ENCODE measurements at regions not wholly inside any gene's neighbourhood (a gene's known extent, or its start where the extent isn't known, plus 50 kb on each side); places are given as distances from the start of the nearest gene placed in this dataset.

GRCh38 chr19:31947436-31948115, 397.8 kb upstream of the ZNF507 start:
- TF ChIP-seq, protein P1, sequence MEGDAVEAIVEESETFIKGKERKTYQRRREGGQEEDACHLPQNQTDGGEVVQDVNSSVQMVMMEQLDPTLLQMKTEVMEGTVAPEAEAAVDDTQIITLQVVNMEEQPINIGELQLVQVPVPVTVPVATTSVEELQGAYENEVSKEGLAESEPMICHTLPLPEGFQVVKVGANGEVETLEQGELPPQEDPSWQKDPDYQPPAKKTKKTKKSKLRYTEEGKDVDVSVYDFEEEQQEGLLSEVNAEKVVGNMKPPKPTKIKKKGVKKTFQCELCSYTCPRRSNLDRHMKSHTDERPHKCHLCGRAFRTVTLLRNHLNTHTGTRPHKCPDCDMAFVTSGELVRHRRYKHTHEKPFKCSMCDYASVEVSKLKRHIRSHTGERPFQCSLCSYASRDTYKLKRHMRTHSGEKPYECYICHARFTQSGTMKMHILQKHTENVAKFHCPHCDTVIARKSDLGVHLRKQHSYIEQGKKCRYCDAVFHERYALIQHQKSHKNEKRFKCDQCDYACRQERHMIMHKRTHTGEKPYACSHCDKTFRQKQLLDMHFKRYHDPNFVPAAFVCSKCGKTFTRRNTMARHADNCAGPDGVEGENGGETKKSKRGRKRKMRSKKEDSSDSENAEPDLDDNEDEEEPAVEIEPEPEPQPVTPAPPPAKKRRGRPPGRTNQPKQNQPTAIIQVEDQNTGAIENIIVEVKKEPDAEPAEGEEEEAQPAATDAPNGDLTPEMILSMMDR (IDR thresholded peaks at IDR 0.05; ENCODE audit: control insufficient read depth, insufficient read depth, low read depth, low read length, missing control alignments) = no peak
- H3K4me3 ChIP-seq (ENCODE audit: control insufficient read depth, low read depth, low read length) = no peak overlapping the region
- DNase-seq (ENCODE audit: low read depth) = no peak

- no peak overlapping the region for H3K4me3 ChIP-seq (ENCODE audit: control insufficient read depth, low read depth, low read length)
- no peak for DNase-seq (ENCODE audit: low read depth)
- TF ChIP-seq, protein P1 (IDR thresholded peaks at IDR 0.05; ENCODE audit: control insufficient read depth, insufficient read depth, low read depth, low read length, missing control alignments) = no peak
Measured at GRCh38 chr19:31952693-31953092, 392.7 kb upstream of the ZNF507 start.

DNA sequence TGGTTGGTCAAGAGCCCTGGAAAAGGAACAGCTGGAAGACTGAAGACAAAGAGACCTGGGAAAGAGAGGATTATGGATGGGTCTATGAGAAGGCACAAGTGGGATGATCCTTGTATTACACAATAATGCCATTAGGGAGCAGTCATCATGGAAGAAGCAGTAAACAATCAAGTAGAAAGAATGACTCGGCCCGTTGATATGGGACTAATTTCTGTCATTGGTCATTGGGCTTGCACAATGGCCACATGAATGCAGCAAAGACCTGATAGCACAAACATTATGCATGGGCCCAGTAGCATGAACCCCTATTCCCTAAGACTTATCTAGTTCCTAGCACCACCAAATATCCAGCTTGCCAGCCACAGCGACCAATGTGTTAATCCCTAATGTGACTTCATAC, 390.3 kb upstream of the ZNF507 start:
- TF ChIP-seq, protein P1 (IDR thresholded peaks at IDR 0.05; ENCODE audit: control insufficient read depth, insufficient read depth, low read depth, low read length, missing control alignments) = no peak
- DNase-seq (ENCODE audit: low read depth) = no peak
- H3K4me3 ChIP-seq (ENCODE audit: control insufficient read depth, low read depth, low read length) = no peak overlapping the region

- no peak for DNase-seq (ENCODE audit: low read depth)
- TF ChIP-seq, protein P1 (IDR thresholded peaks at IDR 0.05; ENCODE audit: control insufficient read depth, insufficient read depth, low read depth, low read length, missing control alignments) = no peak
- H3K4me3 ChIP-seq (ENCODE audit: control insufficient read depth, low read depth, low read length) = no peak overlapping the region
Measured at GRCh38 chr19:31955884-31956283, 389.5 kb upstream of the ZNF507 start.

GRCh38 chr19:31956771-31957392, 388.5 kb upstream of the ZNF507 start:
- TF ChIP-seq, protein P1 (IDR thresholded peaks at IDR 0.05; ENCODE audit: control insufficient read depth, insufficient read depth, low read depth, low read length, missing control alignments) = no peak
- no peak for DNase-seq (ENCODE audit: low read depth)
- no peak overlapping the region for H3K4me3 ChIP-seq (ENCODE audit: control insufficient read depth, low read depth, low read length)

GRCh38 chr19:31957711-31958110, 387.7 kb upstream of the ZNF507 start:
- no peak overlapping the region for H3K4me3 ChIP-seq (ENCODE audit: control insufficient read depth, low read depth, low read length)
- DNase-seq (ENCODE audit: low read depth) = no peak
- TF ChIP-seq, protein P1 (IDR thresholded peaks at IDR 0.05; ENCODE audit: control insufficient read depth, insufficient read depth, low read depth, low read length, missing control alignments) = no peak

Measured in AG09309 (cell line).